ENCODE measurements at regions not wholly inside any gene's neighbourhood (a gene's known extent, or its start where the extent isn't known, plus 50 kb on each side); places are given as distances from the start of the nearest gene placed in this dataset.

DNA sequence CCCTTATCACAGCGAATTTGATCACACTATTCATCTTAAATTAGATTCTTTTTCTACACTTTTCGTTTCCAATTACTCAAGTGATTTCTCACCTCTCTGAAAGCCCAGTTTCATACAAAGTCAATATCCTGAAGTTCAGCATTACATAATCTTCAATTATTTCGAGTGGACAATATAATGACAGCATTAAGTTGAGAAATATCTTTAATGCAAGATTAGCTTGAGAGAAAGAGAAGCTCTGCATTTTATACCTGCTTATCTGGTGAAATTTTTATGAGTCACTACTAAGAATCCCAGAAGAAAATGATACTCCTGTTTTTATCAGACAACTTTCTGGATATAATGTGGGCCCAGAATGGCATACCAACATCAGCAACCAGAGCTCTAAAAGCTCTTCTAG, 509.6 kb downstream of the KCNJ2 start:
- no peak overlapping the region for H2BK120ac ChIP-seq (ENCODE audit: low read depth, low read length)
- CTCF ChIA-PET: no interaction called here

More for the DNA sequence above, 509.6 kb downstream of the KCNJ2 start:
- Histone ChIP-seq H3K4me3 (ENCODE audit: insufficient read depth, low read depth, low read length) (no peak overlapping the region), H3K79me1 (ENCODE audit: low read depth in 1 of 2, low read length in 2 of 2) (no peaks in the 10 kb centered on the region), H2AK5ac (ENCODE audit: low read depth, low read length) (no peak overlapping the region), H3K9me3 (ENCODE audit: control insufficient read depth, insufficient read depth, low read length) (no peaks in the 10 kb centered on the region), H3K23ac (ENCODE audit: low read depth, low read length) (no peak overlapping the region), H2AFZ (replicated peaks; ENCODE audit: low read length, poor library complexity) (no peak overlapping the region), H3K9ac (ENCODE audit: low read depth, low read length) (no peak overlapping the region), H3K56ac (ENCODE audit: extremely low read depth, insufficient read depth, low read length) (no peak overlapping the region), H4K5ac (ENCODE audit: low read depth, low read length) (no peak overlapping the region), H2BK15ac (ENCODE audit: low read depth, low read length) (no peak overlapping the region), H4K8ac (ENCODE audit: low read depth in 2 of 2, low read length in 2 of 2) (no peak overlapping the region), H3K9me1 (ENCODE audit: insufficient read depth, low read length) (no peaks in the 10 kb centered on the region), H3K14ac (replicated peaks; ENCODE audit: low read depth, low read length) (no peak overlapping the region), H3K4me2 (ENCODE audit: low read depth, low read length) (no peak overlapping the region), H3K18ac (ENCODE audit: low read depth, low read length) (no peak overlapping the region), H2AK9ac (replicated peaks; ENCODE audit: low read depth, low read length, poor library complexity) (no peak overlapping the region), H3K27me3 (ENCODE audit: control insufficient read depth, insufficient read depth, low read length) (no peaks in the 10 kb centered on the region; the same call in 1 of the 2 replicates), H3K4me1 (ENCODE audit: control insufficient read depth, insufficient read depth, low read length) (no peaks in the 10 kb centered on the region; the same call in 1 of the 2 replicates), H2BK5ac (ENCODE audit: low read depth, low read length, poor library complexity, severe bottlenecking) (no peak overlapping the region), H2BK20ac (ENCODE audit: low read depth, low read length) (no peak overlapping the region), H4K20me1 (ENCODE audit: insufficient read depth, low read length) (no peaks in the 10 kb centered on the region), H3K36me3 (ENCODE audit: control insufficient read depth, insufficient read depth, low read length) (no peaks in the 10 kb centered on the region), H4K91ac (ENCODE audit: insufficient read depth, low read depth, low read length) (no peak overlapping the region), H3K4ac (ENCODE audit: low read depth, low read length) (no peak overlapping the region), H3K27ac (ENCODE audit: insufficient read depth, low read length) (no peak overlapping the region)
- in situ Hi-C loops (cut with MboI; ENCODE audit: low sequenced_read_pairs): no loop called here
- intact Hi-C loops (cut with micrococcal nuclease): no loop called here
- POLR2A ChIA-PET (ENCODE audit: unreplicated experiment): no interaction called here
- ATAC-seq (ENCODE audit: low read depth) (no peak), DNase-seq (no peak)
- dilution Hi-C loops (cut with HindIII; ENCODE audit: low sequenced_read_pairs, unreplicated experiment): no loop called here
- WGBS, 2 experiments (ENCODE audit: extremely low coverage in 2 of 2, insufficient read length in 1 of 2): no CpG with 5 or more reads among the region's 3 CpGs
- no TSS peak for BruUV-seq (replicated peaks)
- TF ChIP-seq, protein P1, sequence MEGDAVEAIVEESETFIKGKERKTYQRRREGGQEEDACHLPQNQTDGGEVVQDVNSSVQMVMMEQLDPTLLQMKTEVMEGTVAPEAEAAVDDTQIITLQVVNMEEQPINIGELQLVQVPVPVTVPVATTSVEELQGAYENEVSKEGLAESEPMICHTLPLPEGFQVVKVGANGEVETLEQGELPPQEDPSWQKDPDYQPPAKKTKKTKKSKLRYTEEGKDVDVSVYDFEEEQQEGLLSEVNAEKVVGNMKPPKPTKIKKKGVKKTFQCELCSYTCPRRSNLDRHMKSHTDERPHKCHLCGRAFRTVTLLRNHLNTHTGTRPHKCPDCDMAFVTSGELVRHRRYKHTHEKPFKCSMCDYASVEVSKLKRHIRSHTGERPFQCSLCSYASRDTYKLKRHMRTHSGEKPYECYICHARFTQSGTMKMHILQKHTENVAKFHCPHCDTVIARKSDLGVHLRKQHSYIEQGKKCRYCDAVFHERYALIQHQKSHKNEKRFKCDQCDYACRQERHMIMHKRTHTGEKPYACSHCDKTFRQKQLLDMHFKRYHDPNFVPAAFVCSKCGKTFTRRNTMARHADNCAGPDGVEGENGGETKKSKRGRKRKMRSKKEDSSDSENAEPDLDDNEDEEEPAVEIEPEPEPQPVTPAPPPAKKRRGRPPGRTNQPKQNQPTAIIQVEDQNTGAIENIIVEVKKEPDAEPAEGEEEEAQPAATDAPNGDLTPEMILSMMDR (conservative IDR thresholded peaks at IDR 0.05; ENCODE audit: low read depth, low read length): no peak
- no peak for TF ChIP-seq RAD21 (IDR thresholded peaks at IDR 0.05; ENCODE audit: low read length)
- no peak for TF ChIP-seq NFE2L2 (IDR thresholded peaks at IDR 0.05; ENCODE audit: low read depth, low read length)
- no peak for TF ChIP-seq MAZ (IDR thresholded peaks at IDR 0.05; ENCODE audit: borderline replicate concordance, low read depth, low read length)
- no peak for TF ChIP-seq MXI1 (IDR thresholded peaks at IDR 0.05; ENCODE audit: borderline replicate concordance, low read depth, low read length)
- no peak for TF ChIP-seq RFX5 (IDR thresholded peaks at IDR 0.05; ENCODE audit: low read depth, low read length)
- TF ChIP-seq FOS (IDR thresholded peaks at IDR 0.05; ENCODE audit: low read depth, low read length): no peak
- no peak for TF ChIP-seq BHLHE40 (IDR thresholded peaks at IDR 0.05; ENCODE audit: low read depth, low read length)
- TF ChIP-seq, protein P2, sequence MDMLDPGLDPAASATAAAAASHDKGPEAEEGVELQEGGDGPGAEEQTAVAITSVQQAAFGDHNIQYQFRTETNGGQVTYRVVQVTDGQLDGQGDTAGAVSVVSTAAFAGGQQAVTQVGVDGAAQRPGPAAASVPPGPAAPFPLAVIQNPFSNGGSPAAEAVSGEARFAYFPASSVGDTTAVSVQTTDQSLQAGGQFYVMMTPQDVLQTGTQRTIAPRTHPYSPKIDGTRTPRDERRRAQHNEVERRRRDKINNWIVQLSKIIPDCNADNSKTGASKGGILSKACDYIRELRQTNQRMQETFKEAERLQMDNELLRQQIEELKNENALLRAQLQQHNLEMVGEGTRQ (IDR thresholded peaks at IDR 0.05; ENCODE audit: low read depth, low read length): no peak
- TF ChIP-seq MAFK (IDR thresholded peaks at IDR 0.05; ENCODE audit: low read depth, low read length): no peak
- TF ChIP-seq CEBPB (IDR thresholded peaks at IDR 0.05; ENCODE audit: low read depth, low read length): no peak

Data from IMR-90 (cell line).